GM18909 (cell line): ENCODE measurements at regions not wholly inside any gene's neighbourhood (a gene's known extent, or its start where the extent isn't known, plus 50 kb on each side); places are given as distances from the start of the nearest gene placed in this dataset.
A peak's percentile ranks its signal among the peaks of the same experiment; 100 is the strongest.

ENCODE experiments used
- ATAC-seq: cut with Tn5 transposase; IDR thresholded peaks from one replicate; pipeline ENCODE4 v1.9.1; 2021; ENCODE audit warnings: mild to moderate bottlenecking; ENCODE audit not compliant: unreplicated experiment, poor library complexity

GRCh38 chr5:61734001-61734400 lies 401.9 kb downstream of the ZSWIM6 start:
- ATAC-seq: no peak

GRCh38 chr5:61734966-61735365 lies 402.9 kb downstream of the ZSWIM6 start:
- no peak for ATAC-seq

DNA sequence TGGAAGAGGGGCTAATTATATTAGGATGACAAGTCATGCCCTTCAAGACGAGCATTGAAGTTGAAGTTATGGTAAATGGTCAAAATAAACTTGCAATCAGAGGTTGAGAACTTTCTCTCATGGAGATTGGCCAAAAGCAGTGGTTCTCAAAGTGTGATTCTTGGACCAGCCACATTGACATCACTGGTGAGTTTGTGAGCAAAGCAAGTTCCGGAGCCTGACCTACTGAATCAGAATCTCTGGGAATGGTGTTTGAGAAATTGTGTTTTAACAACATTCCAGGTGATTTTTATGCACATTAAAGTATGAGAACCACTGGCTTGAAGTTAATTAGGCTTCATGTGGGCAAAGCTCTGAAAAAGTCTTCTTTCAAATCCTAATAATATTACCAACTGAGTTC lies 403.5 kb downstream of the ZSWIM6 start:
- ATAC-seq: no peak

DNA sequence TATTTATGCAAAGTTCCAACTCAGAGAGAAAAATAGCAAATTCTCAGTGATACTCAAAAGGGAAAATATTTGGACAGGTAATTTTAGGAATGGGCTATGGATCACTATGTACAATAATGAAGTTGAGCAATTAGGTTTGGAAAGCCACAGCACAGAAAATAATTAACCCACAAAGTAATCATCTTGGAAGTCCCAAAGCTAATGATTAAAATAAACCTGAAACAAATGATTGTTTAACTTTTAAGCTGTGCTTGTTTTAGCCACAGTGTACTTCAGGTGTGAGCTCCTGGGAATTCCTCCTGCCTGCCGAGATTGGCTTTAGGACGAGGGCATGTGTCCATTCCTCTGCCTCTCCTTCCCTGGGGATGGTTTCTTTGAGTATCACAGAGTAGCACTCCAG lies 403.9 kb downstream of the ZSWIM6 start:
- no peak for ATAC-seq

GRCh38 chr5:61737301-61737963 lies 405.4 kb downstream of the ZSWIM6 start:
- ATAC-seq: no peak

GRCh38 chr5:61737964-61738340 lies 405.9 kb downstream of the ZSWIM6 start:
- ATAC-seq: no peak

DNA sequence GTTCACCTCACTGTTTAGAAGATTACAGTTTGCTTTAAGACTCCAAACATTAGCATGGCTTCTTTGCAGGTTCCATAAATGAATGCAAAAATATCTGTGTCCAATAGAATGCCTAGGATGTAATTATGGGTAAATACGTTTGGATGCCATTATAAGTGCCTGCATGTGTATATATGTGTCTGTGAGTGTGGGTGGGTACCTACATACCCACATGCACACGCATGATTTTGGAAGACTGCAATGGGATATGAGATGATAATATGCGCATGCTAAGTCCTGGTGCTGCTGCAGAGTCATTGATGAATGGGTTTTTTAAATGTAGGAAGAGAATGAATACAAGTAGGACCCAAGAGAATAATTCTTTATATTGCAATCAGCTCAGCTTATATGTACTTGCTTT lies 406.4 kb downstream of the ZSWIM6 start:
- no peak for ATAC-seq

DNA sequence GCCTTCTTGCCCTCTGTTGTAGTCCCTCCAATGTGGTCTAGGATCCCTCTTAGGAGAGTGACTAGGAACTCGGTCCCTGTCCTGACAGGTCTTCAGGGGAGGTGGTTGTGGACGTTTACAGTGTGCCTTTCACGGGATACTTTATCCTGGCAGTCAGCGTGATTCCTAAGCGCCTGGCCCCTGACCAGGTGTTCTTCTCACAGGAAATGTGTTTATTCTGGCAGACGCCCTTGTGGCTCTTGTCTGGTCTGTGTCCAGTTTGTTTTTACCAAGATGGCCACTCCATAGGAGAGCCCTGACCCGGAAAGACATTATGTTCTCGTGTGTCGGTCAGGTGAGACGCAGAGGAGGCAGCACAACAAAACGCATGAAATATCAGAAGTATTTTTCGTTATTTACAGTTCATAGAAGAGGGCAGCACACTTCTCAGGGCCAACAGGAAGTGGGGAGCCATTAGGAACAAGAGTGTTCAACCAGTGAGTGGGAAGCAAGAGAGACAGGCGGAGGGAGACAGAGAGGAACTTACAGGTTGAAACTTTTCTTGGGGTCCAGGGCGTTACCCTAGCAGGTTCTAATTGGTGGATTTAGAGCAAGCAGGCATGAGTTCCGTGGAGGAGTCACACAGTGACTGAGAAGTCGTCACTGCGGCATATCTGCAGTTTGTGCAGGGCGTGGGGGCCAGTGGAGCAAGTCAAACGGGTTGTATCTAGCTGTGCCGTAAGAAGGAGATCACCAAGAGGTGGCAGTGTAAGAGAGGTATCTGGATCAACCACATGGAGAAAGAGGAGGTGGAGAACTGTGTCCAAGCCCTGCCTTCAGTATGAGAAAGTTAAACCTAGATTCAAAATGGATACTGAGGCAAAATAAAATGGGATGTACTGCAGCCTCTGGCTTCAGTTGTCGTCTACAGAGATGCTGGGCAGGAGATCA lies 412.9 kb downstream of the ZSWIM6 start:
- no peak for ATAC-seq

DNA sequence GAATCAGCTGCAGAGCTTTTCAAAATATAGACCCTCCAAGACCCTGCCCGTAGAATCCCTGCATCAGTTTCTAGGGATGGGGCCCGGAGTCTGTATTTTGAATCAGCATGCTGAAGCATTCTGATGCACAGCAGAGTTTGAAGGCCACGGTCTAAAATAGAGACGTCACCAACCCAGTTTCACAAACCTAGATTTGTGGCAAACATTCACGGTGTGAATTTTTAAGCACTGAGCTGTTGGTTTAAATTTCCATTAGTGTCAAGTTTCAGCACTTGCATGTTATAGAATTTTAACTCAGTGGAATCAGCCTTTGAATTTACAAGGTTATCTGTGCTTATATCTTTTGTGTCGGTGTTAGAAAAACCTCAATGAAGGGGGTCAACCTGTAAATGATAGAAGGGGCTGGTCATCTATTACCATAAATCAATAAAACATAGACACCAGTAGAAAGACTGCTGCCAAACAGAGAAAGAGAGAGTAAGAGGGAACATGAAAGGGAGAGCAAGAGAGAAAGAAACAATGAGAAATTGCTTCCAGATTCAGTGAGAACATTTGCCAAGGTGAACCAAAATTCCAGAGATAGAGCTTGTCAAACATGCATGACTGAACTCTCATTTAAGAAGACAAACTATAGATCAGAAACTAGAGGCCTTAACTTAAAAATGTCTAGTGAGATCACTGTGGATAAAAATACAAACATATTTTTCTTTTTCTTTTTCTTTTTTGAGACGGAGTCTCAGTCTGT lies 414.9 kb downstream of the ZSWIM6 start:
- no peak for ATAC-seq

- ATAC-seq: no peak
These were observed 416.1 kb downstream of the ZSWIM6 start for GRCh38 chr5:61748121-61748520.

DNA sequence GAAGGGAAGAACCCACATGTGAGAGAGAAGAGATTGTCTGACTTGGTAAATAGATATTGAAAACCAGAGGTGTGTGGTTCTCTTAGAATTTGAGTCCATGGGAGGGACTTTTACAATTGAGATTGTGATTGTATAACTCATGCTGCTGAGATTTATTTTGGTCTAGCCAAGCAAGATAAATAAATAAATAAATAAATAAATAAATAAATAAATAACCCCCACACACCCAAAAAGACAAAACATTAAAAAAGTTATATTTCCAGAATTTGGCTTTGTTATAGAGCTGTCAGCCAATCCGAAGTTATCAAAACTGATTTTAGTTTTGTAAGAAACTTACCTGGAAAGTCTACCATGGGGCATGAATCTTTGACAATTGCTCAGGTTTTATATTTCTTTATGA lies 416.6 kb downstream of the ZSWIM6 start:
- ATAC-seq: no peak

DNA sequence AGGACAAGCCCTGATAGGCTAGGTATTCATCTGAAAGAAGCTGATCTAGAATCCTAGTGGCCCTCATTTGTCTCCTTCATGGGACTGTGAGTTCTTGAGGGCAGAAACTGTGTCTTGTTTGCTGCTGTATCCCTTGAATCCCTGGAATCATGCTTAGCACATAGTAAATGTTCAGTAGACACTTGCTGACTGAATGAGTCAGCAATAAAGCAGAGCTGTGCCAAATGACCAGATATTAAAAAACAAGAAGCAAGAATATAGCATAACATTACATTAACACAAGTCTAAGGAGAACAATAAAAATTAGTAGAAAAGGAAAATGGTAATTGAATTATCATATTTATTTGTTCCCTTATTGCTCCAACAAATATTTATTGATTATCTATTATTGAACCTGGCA lies 420.5 kb downstream of the ZSWIM6 start:
- ATAC-seq: no peak

DNA sequence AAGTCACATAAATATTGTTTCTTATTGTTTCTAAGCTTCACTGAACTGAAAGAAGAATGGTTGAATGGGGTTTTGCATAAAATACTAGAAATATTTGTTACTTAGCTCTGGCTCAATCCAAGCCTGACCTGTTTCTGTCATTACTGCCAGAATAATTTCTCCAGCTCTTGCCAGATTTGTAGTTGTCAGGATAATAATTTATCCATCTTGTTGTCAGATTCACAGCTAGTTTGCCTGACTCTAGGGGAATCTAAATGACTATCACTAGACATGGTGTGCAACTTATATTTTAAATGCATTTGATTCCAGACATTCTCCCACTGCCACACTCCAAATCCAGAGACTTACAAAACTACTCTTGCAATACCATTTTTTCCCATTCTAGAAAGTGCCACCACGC lies 422.7 kb downstream of the ZSWIM6 start:
- ATAC-seq: no peak

DNA sequence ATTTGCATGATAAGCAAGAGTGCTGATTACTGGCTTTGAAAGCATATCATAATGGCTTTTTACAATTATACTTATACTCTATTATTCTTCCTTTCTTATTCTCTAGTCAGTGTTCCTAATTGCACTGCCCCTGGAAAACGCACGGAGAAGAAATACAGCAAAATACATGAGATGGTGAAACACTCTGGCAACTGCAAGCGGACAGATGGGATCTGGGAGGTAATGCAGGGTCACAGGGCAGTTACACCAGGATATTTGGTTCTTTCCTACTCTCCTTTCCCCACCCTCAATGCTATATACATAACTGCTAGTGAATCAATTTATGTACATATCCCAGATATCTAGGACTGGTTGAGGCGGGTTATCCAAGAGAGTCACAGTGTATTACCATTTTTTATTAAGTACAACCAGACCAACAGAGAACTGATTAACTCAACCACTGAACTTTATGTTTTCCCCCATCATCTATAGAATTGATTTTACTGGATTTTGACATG lies 423.7 kb downstream of the ZSWIM6 start:
- ATAC-seq: no peak

- ATAC-seq: no peak
These were observed 426.7 kb downstream of the ZSWIM6 start for GRCh38 chr5:61758711-61759110.

GRCh38 chr5:61765471-61765870 lies 433.4 kb downstream of the ZSWIM6 start:
- ATAC-seq: no peak

DNA sequence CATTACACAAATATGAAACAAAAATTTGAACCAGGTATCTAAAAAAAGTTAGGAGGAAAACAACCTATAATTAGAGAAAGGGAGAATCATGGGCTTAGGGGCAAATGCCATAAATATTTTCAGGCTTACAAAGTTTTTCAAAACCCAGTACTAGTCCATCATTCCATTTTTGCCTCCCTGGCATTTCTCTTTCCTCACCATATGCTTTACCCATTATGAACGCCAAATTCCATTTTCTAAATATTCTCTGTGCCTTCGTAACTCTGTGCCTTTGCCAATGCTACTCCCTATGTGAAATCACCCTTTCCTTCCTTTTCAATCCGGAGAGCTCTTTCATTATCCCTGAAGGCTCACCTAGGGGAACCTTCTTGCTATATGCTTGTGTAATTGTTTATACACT lies 434.1 kb downstream of the ZSWIM6 start:
- ATAC-seq: no peak

DNA sequence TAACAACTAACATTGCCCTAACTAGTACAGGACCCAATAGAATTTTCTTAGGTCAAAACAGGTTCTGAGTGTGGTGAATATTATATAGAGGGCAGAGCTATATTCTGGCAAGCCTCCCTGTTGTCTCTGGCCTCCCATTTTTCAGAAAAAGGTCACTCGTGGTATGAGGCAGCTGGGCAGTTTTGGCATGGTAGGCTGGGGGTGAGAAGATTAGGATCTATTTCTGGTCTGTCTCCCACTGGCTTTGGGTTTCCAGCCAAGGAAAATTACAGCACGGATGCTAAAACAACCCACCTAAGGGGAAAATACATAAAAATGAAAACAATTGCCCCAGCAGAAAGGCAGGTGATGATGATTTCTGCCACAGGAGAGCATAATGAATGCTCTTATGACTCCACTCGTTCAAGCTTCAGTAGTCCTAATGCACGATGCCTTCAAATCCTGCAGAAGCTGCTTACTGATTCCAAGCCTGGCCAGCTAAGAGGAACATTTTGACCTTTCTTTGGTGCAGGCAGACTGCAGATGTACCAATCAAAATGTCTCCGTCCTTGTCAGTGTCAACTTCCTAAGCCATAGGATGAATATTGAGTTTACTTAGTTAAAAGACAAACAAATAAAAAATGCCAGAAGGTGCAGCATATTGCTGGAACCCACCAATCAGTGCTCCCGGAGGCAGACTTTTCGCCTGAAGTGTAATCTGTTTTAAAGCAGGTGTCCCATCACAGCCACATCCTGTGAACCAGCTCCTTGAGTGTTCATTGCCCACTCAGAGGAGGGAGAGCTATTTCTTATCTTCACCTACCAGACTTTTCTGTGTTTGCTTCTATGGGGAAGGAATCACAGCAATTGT lies 435.4 kb downstream of the ZSWIM6 start:
- ATAC-seq: no peak

DNA sequence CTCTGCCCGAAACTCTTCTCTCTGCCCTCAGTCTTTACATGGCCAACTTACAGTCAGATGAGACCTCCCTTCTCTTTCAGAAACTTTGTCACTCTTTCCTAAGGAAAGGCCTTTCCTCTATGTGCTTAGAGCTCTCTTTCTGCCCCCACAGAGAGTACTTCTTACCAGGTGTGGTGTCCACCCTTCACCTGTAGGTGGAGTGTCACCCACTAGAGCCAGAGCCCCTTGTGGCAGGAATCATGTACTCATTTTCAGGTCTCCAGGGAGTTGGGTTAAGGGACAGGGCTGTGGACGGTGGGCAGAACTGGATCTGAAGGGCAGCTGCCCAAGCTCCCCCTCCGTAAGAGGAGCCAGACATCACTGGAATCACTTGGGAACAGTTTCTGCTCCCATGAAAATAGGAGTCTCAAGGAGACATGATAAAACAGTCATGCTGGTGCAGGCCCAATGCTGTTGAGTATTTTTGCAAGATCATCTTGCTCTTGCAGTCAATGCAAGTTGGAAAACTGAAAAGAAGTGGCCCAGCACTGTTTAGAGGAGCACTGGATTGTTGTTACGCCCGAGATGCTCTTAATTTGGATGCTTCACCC lies 436.7 kb downstream of the ZSWIM6 start:
- ATAC-seq: peak; percentile 97

DNA sequence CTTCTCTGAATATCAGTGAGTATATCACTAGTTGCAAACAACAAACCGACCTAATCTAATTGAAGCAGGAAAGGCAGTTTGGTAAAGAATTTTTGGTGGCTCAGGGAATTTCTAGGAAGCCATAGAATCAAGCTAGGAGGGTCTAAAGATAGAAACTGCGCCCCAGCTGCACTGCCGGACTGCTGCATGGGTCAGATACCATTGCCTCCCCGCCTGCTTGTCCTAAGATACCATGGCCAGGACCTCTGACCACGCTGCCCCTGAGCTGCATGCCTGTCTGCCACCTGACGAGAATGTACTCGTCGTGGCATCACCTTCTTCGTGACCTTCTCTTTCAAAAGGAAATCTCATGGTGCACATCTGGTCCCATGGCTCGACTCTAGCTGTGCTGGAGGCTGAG lies 439.0 kb downstream of the ZSWIM6 start:
- ATAC-seq: no peak
